ENCODE measurements at regions not wholly inside any gene's neighbourhood (a gene's known extent, or its start where the extent isn't known, plus 50 kb on each side); places are given as distances from the start of the nearest gene placed in this dataset.

DNA sequence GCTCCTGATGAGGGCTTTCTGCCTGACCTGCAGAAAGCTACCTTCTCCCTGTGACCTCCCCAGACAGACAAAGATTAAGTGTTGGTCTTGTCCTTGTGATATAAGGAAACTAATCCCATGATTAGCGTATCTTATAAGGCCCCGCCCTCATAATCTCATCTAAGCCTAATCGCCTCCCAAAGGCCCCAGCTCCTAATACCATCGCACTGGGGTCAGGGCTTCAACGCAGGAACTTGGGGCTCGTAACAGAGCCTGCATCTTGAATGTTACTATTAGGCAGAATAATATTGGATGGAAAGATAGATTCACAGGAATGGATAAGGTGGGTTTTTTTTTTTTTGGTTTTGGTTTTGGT, 78.9 kb downstream of the C16orf95 start:
- TF ChIP-seq CTCF (IDR thresholded peaks at IDR 0.05; ENCODE audit: low read depth, low read length, missing input control) (no peak), TAF1 (conservative IDR thresholded peaks at IDR 0.05) (no peak), MAX (IDR thresholded peaks at IDR 0.05) (no peak), YY1 (IDR thresholded peaks at IDR 0.05) (no peak), RAD21 (IDR thresholded peaks at IDR 0.05) (no peak), SP1 (IDR thresholded peaks at IDR 0.05) (no peak)
- TF ChIP-seq, protein P1, sequence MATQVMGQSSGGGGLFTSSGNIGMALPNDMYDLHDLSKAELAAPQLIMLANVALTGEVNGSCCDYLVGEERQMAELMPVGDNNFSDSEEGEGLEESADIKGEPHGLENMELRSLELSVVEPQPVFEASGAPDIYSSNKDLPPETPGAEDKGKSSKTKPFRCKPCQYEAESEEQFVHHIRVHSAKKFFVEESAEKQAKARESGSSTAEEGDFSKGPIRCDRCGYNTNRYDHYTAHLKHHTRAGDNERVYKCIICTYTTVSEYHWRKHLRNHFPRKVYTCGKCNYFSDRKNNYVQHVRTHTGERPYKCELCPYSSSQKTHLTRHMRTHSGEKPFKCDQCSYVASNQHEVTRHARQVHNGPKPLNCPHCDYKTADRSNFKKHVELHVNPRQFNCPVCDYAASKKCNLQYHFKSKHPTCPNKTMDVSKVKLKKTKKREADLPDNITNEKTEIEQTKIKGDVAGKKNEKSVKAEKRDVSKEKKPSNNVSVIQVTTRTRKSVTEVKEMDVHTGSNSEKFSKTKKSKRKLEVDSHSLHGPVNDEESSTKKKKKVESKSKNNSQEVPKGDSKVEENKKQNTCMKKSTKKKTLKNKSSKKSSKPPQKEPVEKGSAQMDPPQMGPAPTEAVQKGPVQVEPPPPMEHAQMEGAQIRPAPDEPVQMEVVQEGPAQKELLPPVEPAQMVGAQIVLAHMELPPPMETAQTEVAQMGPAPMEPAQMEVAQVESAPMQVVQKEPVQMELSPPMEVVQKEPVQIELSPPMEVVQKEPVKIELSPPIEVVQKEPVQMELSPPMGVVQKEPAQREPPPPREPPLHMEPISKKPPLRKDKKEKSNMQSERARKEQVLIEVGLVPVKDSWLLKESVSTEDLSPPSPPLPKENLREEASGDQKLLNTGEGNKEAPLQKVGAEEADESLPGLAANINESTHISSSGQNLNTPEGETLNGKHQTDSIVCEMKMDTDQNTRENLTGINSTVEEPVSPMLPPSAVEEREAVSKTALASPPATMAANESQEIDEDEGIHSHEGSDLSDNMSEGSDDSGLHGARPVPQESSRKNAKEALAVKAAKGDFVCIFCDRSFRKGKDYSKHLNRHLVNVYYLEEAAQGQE (IDR thresholded peaks at IDR 0.05), result no peak
- TF ChIP-seq, protein P2, sequence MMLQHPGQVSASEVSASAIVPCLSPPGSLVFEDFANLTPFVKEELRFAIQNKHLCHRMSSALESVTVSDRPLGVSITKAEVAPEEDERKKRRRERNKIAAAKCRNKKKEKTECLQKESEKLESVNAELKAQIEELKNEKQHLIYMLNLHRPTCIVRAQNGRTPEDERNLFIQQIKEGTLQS (IDR thresholded peaks at IDR 0.05), result no peak

Measured in liver (tissue), 3 donors.